OCI-LY1 (cell line): ENCODE measurements at regions not wholly inside any gene's neighbourhood (a gene's known extent, or its start where the extent isn't known, plus 50 kb on each side); places are given as distances from the start of the nearest gene placed in this dataset.

Experiments used
- H2AFZ ChIP-seq: fragments of 200-600 bp; sonication (generic), shearing (Covaris generic); 2 replicates; pipeline ENCODE4 v1.6.0; 2014; ENCODE audit warnings: antibody characterized with exemption, mild to moderate bottlenecking, low read length
- H3F3A ChIP-seq: fragments of 200-600 bp; sonication (generic), shearing (Covaris generic); 2 replicates; pipeline ENCODE4 v1.6.0; 2014; ENCODE audit warnings: mild to moderate bottlenecking, antibody characterized with exemption, low read length, moderate library complexity; ENCODE audit not compliant: insufficient read depth
- H3K27ac ChIP-seq: fragments of 200-600 bp; sonication (generic); 2 replicates; pipeline ENCODE4 v1.5.1; 2014; ENCODE audit warnings: low read length, mixed run types, mild to moderate bottlenecking, low read depth; ENCODE audit not compliant: poor library complexity, severe bottlenecking
- H3K27me3 ChIP-seq: fragments of 200-600 bp; sonication (generic); 2 replicates; pipeline ENCODE4 v1.6.0; 2014; ENCODE audit warnings: antibody characterized with exemption, mild to moderate bottlenecking, low read length, moderate library complexity; ENCODE audit not compliant: insufficient read depth
- H3K36me3 ChIP-seq: fragments of 200-600 bp; sonication (generic); 2 replicates; pipeline ENCODE4 v1.6.1; 2014; ENCODE audit warnings: mild to moderate bottlenecking, antibody characterized with exemption, low read length, moderate library complexity, mixed read lengths; ENCODE audit not compliant: insufficient read depth
- H3K4me1 ChIP-seq: fragments of 200-600 bp; sonication (generic); 2 replicates; pipeline ENCODE4 v1.5.1; 2014; ENCODE audit warnings: mild to moderate bottlenecking, low read length, moderate library complexity; ENCODE audit not compliant: insufficient read depth, severe bottlenecking
- H3K4me2 ChIP-seq: fragments of 200-600 bp; sonication (generic), shearing (Covaris generic); 2 replicates; pipeline ENCODE4 v1.6.1; 2014; ENCODE audit warnings: low read length
- H3K4me3 ChIP-seq: fragments of 200-600 bp; sonication (generic); 2 replicates; pipeline ENCODE4 v1.5.1; 2014; ENCODE audit warnings: low read length, low read depth, mild to moderate bottlenecking, mixed read lengths; ENCODE audit not compliant: poor library complexity, severe bottlenecking
- H3K79me2 ChIP-seq: fragments of 200-600 bp; shearing (Covaris generic); 2 replicates; pipeline ENCODE4 v1.6.1; 2016; ENCODE audit warnings: mixed run types, low read length, mixed read lengths; ENCODE audit not compliant: insufficient read depth
- H3K9ac ChIP-seq: fragments of 200-600 bp; sonication (generic), shearing (Covaris generic); 2 replicates; pipeline ENCODE4 v1.6.1; 2014; ENCODE audit warnings: mild to moderate bottlenecking, low read length, mixed read lengths
- H3K9me2 ChIP-seq: fragments of 200-600 bp; sonication (generic), shearing (Covaris generic); 2 replicates; pipeline ENCODE4 v1.6.1; 2014; ENCODE audit warnings: low read depth, mild to moderate bottlenecking, low read length, mixed read lengths
- H3K9me3 ChIP-seq: fragments of 200-600 bp; shearing (Covaris generic); 2 replicates; pipeline ENCODE4 v1.6.1; 2014; ENCODE audit warnings: low read length, mixed read lengths
- H4K20me1 ChIP-seq: fragments of 200-600 bp; sonication (generic), shearing (Covaris generic); 2 replicates; pipeline ENCODE4 v1.6.0; 2016; ENCODE audit warnings: mild to moderate bottlenecking, low read length; ENCODE audit not compliant: insufficient read depth
- EZH2 ChIP-seq: fragments of 200-600 bp; sonication (generic), shearing (Covaris generic); IDR thresholded peaks from 2 replicates; pipeline ENCODE4 v1.8.0; 2017; ENCODE audit warnings: borderline replicate concordance, mixed run types, mild to moderate bottlenecking, antibody characterized with exemption, low read length, moderate library complexity, mixed read lengths
- TF ChIP-seq, protein P1 (sequence below): fragments of 200-600 bp; sonication (generic), shearing (Covaris generic); IDR thresholded peaks from 2 replicates; pipeline ENCODE4 v1.5.1; 2017; ENCODE audit warnings: mild to moderate bottlenecking, antibody characterized with exemption, low read length, moderate library complexity, mixed read lengths

DNA sequence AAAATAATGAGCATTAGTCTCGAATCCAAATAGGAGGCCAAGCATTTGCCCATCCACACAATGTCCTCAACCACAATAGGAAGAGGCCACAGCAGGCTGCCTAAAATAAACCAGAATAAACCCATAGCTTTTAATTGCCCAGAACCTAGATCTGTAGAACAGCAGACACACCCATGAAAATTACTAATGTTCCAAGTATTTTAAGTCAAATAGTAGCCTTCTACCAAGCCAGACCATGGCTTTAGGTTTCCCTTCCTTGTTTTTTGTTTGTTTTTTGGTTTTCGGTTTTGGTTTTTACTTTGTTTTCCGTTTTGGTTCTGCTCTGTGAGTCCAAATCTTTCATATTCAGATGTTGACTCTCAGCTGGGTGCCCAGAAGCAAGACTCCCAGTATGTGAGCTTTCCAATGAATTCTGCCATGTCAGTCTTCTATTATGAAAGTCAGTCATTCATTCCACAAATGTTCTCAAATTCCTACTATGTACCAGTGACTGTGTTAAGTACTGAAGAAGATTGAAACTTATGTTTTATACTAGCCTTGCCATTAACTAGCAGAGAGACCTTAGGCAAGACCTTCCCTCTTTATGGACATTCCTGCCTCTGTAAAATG is 57.8 kb upstream of the BOC start:
- H3K9me2 ChIP-seq = no peaks in the 10 kb centered on the region
- TF ChIP-seq, protein P1, sequence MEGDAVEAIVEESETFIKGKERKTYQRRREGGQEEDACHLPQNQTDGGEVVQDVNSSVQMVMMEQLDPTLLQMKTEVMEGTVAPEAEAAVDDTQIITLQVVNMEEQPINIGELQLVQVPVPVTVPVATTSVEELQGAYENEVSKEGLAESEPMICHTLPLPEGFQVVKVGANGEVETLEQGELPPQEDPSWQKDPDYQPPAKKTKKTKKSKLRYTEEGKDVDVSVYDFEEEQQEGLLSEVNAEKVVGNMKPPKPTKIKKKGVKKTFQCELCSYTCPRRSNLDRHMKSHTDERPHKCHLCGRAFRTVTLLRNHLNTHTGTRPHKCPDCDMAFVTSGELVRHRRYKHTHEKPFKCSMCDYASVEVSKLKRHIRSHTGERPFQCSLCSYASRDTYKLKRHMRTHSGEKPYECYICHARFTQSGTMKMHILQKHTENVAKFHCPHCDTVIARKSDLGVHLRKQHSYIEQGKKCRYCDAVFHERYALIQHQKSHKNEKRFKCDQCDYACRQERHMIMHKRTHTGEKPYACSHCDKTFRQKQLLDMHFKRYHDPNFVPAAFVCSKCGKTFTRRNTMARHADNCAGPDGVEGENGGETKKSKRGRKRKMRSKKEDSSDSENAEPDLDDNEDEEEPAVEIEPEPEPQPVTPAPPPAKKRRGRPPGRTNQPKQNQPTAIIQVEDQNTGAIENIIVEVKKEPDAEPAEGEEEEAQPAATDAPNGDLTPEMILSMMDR = no peak
- TF ChIP-seq EZH2 = no peak
- H3K4me1 ChIP-seq = no peaks in the 10 kb centered on the region
- H3K36me3 ChIP-seq = no peaks in the 10 kb centered on the region
- H3K4me3 ChIP-seq = no peak overlapping the region
- no peaks in the 10 kb centered on the region for H4K20me1 ChIP-seq
- H3K4me2 ChIP-seq = no peak overlapping the region
- no peaks in the 10 kb centered on the region for H3K79me2 ChIP-seq
- no peaks in the 10 kb centered on the region for H3F3A ChIP-seq
- H2AFZ ChIP-seq = no peak overlapping the region
- H3K9me3 ChIP-seq = no peaks in the 10 kb centered on the region
- no peak overlapping the region for H3K27ac ChIP-seq
- H3K27me3 ChIP-seq = no peaks in the 10 kb centered on the region
- no peak overlapping the region for H3K9ac ChIP-seq

DNA sequence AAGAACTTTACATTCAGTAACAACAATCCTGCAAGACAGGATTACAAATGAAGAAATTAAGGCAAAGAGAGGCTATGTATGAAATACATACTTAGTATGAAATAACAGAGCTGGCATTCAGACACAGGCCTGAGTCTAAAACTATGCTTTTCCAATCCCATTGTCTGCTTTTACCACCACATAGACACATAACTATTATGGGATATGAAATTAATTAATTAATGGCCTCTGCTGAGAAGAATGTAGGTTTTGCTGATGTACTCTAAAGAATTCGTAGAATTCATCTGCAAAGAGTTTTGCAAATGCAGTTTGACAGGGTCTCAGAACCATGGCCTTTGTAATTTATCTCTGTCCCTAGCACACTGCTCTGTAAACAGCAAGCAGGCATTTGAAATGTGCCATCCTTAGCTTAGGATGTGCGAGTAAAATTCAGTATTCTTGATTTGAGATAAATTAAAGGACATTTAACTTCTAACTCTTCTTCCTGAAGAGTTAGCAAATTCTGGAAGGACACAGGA is 54.5 kb upstream of the BOC start:
- Histone ChIP-seq H3K4me2 (no peak overlapping the region), H3K9me2 (no peaks in the 10 kb centered on the region), H3K9me3 (no peaks in the 10 kb centered on the region), H4K20me1 (no peaks in the 10 kb centered on the region), H3K9ac (no peak overlapping the region), H3F3A (no peaks in the 10 kb centered on the region), H3K4me3 (no peak overlapping the region), H3K36me3 (no peaks in the 10 kb centered on the region), H3K27me3 (no peaks in the 10 kb centered on the region), H3K4me1 (no peaks in the 10 kb centered on the region), H2AFZ (no peak overlapping the region), H3K27ac (no peak overlapping the region), H3K79me2 (no peaks in the 10 kb centered on the region)
- no peak for TF ChIP-seq EZH2
- TF ChIP-seq, protein P1 = no peak

DNA sequence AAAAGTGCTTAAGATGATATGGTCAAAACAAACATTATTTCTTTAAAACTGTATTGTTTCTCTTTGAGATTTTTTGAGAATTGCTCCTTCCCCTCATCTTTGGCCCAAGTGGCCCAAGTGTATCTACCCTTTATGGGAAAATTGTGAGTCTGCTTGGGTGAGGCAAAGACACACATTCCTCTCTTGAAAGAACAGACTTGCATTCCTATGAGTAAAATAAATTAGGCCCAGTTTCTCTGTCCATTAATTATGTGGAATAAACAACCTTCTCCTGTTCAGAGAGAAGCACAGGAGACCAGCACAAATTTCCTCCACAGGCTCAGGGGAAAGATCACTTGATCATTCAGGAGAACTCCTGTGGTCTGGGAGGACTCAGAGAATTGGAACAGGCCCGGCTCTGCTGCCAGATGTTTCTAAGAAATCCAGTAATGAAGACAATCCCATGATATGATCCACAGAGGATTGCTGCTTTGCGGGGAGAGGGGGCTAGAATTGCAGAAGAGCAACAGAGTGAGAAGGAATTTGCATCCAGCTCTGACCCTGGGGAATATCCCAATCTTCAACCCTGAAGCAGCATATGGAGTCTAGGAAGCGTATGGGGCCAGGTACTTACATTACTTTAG is 53.8 kb upstream of the BOC start:
- Histone ChIP-seq H3K27me3 (no peaks in the 10 kb centered on the region), H3K4me3 (no peak overlapping the region), H3K9me3 (no peaks in the 10 kb centered on the region), H3K9me2 (no peaks in the 10 kb centered on the region), H3K4me2 (no peak overlapping the region), H4K20me1 (no peaks in the 10 kb centered on the region), H2AFZ (no peak overlapping the region), H3K4me1 (no peaks in the 10 kb centered on the region), H3K79me2 (no peaks in the 10 kb centered on the region), H3K9ac (no peak overlapping the region), H3K27ac (no peak overlapping the region), H3K36me3 (no peaks in the 10 kb centered on the region), H3F3A (no peaks in the 10 kb centered on the region)
- TF ChIP-seq EZH2 = no peak
- TF ChIP-seq, protein P1 = no peak
